ENCODE measurements at regions not wholly inside any gene's neighbourhood (a gene's known extent, or its start where the extent isn't known, plus 50 kb on each side); places are given as distances from the start of the nearest gene placed in this dataset.
"Not testable (repeated sequence)": the region's sequence is repeated elsewhere in the genome, so short reads cannot be mapped to it uniquely, and the experiment has no call there.

- Histone ChIP-seq H3K9ac (replicated peaks; ENCODE audit: extremely low read depth, insufficient read depth, low read length) (no peak overlapping the region), H3K4me1 (ENCODE audit: control insufficient read depth, extremely low read depth, insufficient read depth, low read length) (no peaks in the 10 kb centered on the region), H3K4me2 (ENCODE audit: insufficient read depth, low read length) (no peak overlapping the region), H3K36me3 (ENCODE audit: control insufficient read depth in 2 of 2, extremely low read depth in 1 of 2, insufficient read depth in 2 of 2, low read length in 2 of 2) (no peaks in the 10 kb centered on the region), H3K9me3 (replicated peaks; ENCODE audit: control insufficient read depth, insufficient read depth, low read length) (no peaks in the 10 kb centered on the region), H2AFZ (ENCODE audit: low read depth, low read length) (no peak overlapping the region), H3K79me2 (ENCODE audit: control insufficient read depth, insufficient read depth, low read length) (no peaks in the 10 kb centered on the region), H3K27ac (ENCODE audit: insufficient read depth, low read depth, low read length) (no peak overlapping the region), H3K9me1 (replicated peaks; ENCODE audit: control insufficient read depth, extremely low read depth, insufficient read depth, low read length) (no peaks in the 10 kb centered on the region), H3K4me3 (replicated peaks in 1 of 3; ENCODE audit: insufficient read depth in 1 of 3, low read depth in 1 of 3, low read length in 3 of 3) (no peak overlapping the region), H3K27me3 (ENCODE audit: control insufficient read depth in 2 of 2, insufficient read depth in 2 of 2, low read length in 2 of 2) (no peaks in the 10 kb centered on the region), H4K20me1 (replicated peaks; ENCODE audit: control insufficient read depth, extremely low read depth, insufficient read depth, low read length) (no peaks in the 10 kb centered on the region)
- POLR2A ChIA-PET: no interaction called here
- intact Hi-C loops (cut with micrococcal nuclease): no loop called here
- FAIRE-seq (no peak), DNase-seq (ENCODE audit: low read depth, low spot score) (no peak)
- no peak for TF ChIP-seq GATA2 (IDR thresholded peaks at IDR 0.05; ENCODE audit: insufficient read depth, insufficient read length, low read depth, low read length)
- TF ChIP-seq MYC (IDR thresholded peaks at IDR 0.05; ENCODE audit: low read depth, low read length): no peak
- TF ChIP-seq POLR2A (IDR thresholded peaks at IDR 0.05; ENCODE audit: low read depth, low read length): no peak
- TF ChIP-seq, protein P1, sequence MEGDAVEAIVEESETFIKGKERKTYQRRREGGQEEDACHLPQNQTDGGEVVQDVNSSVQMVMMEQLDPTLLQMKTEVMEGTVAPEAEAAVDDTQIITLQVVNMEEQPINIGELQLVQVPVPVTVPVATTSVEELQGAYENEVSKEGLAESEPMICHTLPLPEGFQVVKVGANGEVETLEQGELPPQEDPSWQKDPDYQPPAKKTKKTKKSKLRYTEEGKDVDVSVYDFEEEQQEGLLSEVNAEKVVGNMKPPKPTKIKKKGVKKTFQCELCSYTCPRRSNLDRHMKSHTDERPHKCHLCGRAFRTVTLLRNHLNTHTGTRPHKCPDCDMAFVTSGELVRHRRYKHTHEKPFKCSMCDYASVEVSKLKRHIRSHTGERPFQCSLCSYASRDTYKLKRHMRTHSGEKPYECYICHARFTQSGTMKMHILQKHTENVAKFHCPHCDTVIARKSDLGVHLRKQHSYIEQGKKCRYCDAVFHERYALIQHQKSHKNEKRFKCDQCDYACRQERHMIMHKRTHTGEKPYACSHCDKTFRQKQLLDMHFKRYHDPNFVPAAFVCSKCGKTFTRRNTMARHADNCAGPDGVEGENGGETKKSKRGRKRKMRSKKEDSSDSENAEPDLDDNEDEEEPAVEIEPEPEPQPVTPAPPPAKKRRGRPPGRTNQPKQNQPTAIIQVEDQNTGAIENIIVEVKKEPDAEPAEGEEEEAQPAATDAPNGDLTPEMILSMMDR (IDR thresholded peaks at IDR 0.05; ENCODE audit: extremely low read depth in 1 of 2, insufficient read depth in 1 of 2, low read depth in 1 of 2, low read length in 2 of 2): no peak
- TF ChIP-seq FOS (IDR thresholded peaks at IDR 0.05; ENCODE audit: borderline replicate concordance, insufficient read depth, low read length): no peak
- TF ChIP-seq, protein P2, sequence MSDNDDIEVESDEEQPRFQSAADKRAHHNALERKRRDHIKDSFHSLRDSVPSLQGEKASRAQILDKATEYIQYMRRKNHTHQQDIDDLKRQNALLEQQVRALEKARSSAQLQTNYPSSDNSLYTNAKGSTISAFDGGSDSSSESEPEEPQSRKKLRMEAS (IDR thresholded peaks at IDR 0.05; ENCODE audit: insufficient read depth, insufficient read length): no peak
- TF ChIP-seq EZH2 (IDR thresholded peaks at IDR 0.05; ENCODE audit: borderline replicate concordance, low read depth, low read length, severe bottlenecking): no peak
- no peak for TF ChIP-seq POLR2AphosphoS5 (IDR thresholded peaks at IDR 0.05; ENCODE audit: insufficient read depth, low read depth, low read length)
- TF ChIP-seq JUN (IDR thresholded peaks at IDR 0.05; ENCODE audit: borderline replicate concordance, insufficient read depth, insufficient read length, low read depth): no peak
- no TSS peak for BruUV-seq (replicated peaks)
- dilution Hi-C loops (cut with MboI; ENCODE audit: extremely low pct_ligation_motif_present, low sequenced_read_pairs): no loop called here
- CTCF ChIA-PET: no interaction called here
These were observed 464.6 kb downstream of the JRKL start for GRCh38 chr11:96854425-96854824.

DNA sequence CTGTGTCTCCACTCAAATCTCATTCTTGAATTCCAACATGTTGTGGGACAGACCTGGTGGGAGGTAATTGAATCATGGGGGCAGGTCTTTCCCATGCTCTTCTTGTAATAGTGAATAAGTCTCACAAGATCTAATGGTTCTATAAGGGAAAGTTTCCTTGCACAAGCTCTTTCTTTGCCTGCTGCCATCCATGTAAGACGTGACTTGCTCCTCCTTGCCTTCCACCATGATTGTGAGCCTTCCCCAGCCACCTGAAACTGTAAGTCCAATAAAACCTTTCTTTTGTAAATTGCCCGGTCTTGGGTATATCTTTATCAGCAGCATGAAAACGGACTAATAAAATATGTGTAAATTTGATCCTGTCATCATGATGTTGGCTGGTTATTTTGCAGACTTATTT, 471.9 kb downstream of the JRKL start:
- H3K27me3 ChIP-seq (ENCODE audit: control insufficient read depth in 2 of 2, insufficient read depth in 2 of 2, low read length in 2 of 2); intact Hi-C loops (cut with micrococcal nuclease); CTCF ChIA-PET; FAIRE-seq; H2AFZ ChIP-seq (ENCODE audit: low read depth, low read length); H3K79me2 ChIP-seq (ENCODE audit: control insufficient read depth, insufficient read depth, low read length); H3K9ac ChIP-seq (replicated peaks; ENCODE audit: extremely low read depth, insufficient read depth, low read length); H3K4me2 ChIP-seq (ENCODE audit: insufficient read depth, low read length); POLR2A ChIA-PET; H3K9me1 ChIP-seq (replicated peaks; ENCODE audit: control insufficient read depth, extremely low read depth, insufficient read depth, low read length); H4K20me1 ChIP-seq (replicated peaks; ENCODE audit: control insufficient read depth, extremely low read depth, insufficient read depth, low read length); DNase-seq (ENCODE audit: low read depth, low spot score); H3K36me3 ChIP-seq (ENCODE audit: control insufficient read depth in 2 of 2, extremely low read depth in 1 of 2, insufficient read depth in 2 of 2, low read length in 2 of 2); H3K4me3 ChIP-seq (replicated peaks in 1 of 3; ENCODE audit: insufficient read depth in 1 of 3, low read depth in 1 of 3, low read length in 3 of 3); dilution Hi-C loops (cut with MboI; ENCODE audit: extremely low pct_ligation_motif_present, low sequenced_read_pairs); BruUV-seq (replicated peaks); H3K9me3 ChIP-seq (replicated peaks; ENCODE audit: control insufficient read depth, insufficient read depth, low read length); H3K27ac ChIP-seq (ENCODE audit: insufficient read depth, low read depth, low read length); H3K4me1 ChIP-seq (ENCODE audit: control insufficient read depth, extremely low read depth, insufficient read depth, low read length): not testable (repeated sequence)

Measured in endothelial cell of umbilical vein (primary cell).